Omental fat pad (tissue), 3 donors: ENCODE measurements at regions not wholly inside any gene's neighbourhood (a gene's known extent, or its start where the extent isn't known, plus 50 kb on each side); places are given as distances from the start of the nearest gene placed in this dataset.

Experiments
- ATAC-seq: fragments of 150-250 bp; one replicate; pipeline ENCODE4 v1.9.1; 2016; ENCODE audit warnings: mild to moderate bottlenecking, moderate library complexity; ENCODE audit not compliant: low FRiP score
- DNase-seq: peaks from one replicate; pipeline ENCODE4 v3.0.0-alpha.2; 2019; ENCODE audit warnings: low spot score
- CTCF ChIP-seq, 3 donors: fragments of 450-650 bp; IDR thresholded peaks; one replicate each; pipeline ENCODE4 v1.5.1; 2016 to 2017; ENCODE audit warnings: antibody characterized with exemption in 3 of 3, mild to moderate bottlenecking in 3 of 3, moderate library complexity in 2 of 3

GRCh38 chr9:78677326-78677725 is 380.4 kb downstream of the PSAT1 start:
- no peak for TF ChIP-seq CTCF (IDR thresholded peaks at IDR 0.05)
- ATAC-seq: no peak
- no peak for DNase-seq

GRCh38 chr9:78678877-78679276 is 382.0 kb downstream of the PSAT1 start:
- no peak for DNase-seq
- no peak for TF ChIP-seq CTCF (IDR thresholded peaks at IDR 0.05)
- ATAC-seq: no peak

GRCh38 chr9:78680196-78680595 is 383.3 kb downstream of the PSAT1 start:
- no peak for ATAC-seq
- TF ChIP-seq CTCF (IDR thresholded peaks at IDR 0.05): no peak

GRCh38 chr9:78682216-78682615 is 385.3 kb downstream of the PSAT1 start:
- ATAC-seq (no peak), DNase-seq (no peak)
- no peak for TF ChIP-seq CTCF (IDR thresholded peaks at IDR 0.05)

More at GRCh38 chr9:78680196-78680595, 383.3 kb downstream of the PSAT1 start:
- DNase-seq: no peak

- DNase-seq: no peak
- no peak for TF ChIP-seq CTCF (IDR thresholded peaks at IDR 0.05)
- no peak for ATAC-seq
Measured at GRCh38 chr9:78685471-78685870, 388.5 kb downstream of the PSAT1 start.

- TF ChIP-seq CTCF (IDR thresholded peaks at IDR 0.05): no peak
- DNase-seq (no peak), ATAC-seq (no peak)
Measured at GRCh38 chr9:78688796-78689195, 391.9 kb downstream of the PSAT1 start.

- DNase-seq (no peak), ATAC-seq (no peak)
- no peak for TF ChIP-seq CTCF (IDR thresholded peaks at IDR 0.05)
Measured at GRCh38 chr9:78691542-78691941, 394.6 kb downstream of the PSAT1 start.
